Neural progenitor cell (in vitro differentiated cells): ENCODE measurements at regions not wholly inside any gene's neighbourhood (a gene's known extent, or its start where the extent isn't known, plus 50 kb on each side); places are given as distances from the start of the nearest gene placed in this dataset.

Experiments
- EZH2 ChIP-seq: fragments of 200-600 bp; sonication (generic); IDR thresholded peaks from 2 replicates; pipeline ENCODE4 v1.6.1; 2017; ENCODE audit warnings: antibody characterized with exemption, mild to moderate bottlenecking, moderate library complexity
- EZH2phosphoT487 ChIP-seq: fragments of 200-600 bp; sonication (generic); IDR thresholded peaks from 2 replicates; pipeline ENCODE4 v1.6.1; 2017; ENCODE audit warnings: antibody characterized with exemption
- TF ChIP-seq, protein P1 (sequence below): fragments of 200-600 bp; sonication (generic); IDR thresholded peaks from 2 replicates; pipeline ENCODE4 v1.5.1; 2017; ENCODE audit warnings: antibody characterized with exemption, mild to moderate bottlenecking

DNA sequence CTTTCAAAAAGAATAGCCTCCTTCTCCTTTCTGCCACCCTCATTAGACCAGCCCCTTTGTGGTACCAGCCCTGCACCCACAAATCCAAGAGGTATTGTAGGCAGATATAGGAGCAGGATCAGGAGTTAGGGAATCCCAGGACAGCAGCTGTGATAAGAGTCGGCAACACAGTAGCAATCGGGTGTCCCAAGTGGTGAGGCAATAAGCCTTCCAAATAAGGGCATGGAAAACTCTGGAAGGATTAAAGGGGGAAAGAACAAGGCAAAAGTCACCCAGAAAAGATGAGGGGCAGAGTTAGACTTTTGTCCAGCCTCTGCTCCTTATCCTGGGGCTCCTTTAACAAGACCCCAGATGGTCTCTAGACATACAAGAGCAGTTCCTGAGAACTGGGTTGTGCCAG lies 204.2 kb downstream of the TBX5 start:
- TF ChIP-seq, protein P1, sequence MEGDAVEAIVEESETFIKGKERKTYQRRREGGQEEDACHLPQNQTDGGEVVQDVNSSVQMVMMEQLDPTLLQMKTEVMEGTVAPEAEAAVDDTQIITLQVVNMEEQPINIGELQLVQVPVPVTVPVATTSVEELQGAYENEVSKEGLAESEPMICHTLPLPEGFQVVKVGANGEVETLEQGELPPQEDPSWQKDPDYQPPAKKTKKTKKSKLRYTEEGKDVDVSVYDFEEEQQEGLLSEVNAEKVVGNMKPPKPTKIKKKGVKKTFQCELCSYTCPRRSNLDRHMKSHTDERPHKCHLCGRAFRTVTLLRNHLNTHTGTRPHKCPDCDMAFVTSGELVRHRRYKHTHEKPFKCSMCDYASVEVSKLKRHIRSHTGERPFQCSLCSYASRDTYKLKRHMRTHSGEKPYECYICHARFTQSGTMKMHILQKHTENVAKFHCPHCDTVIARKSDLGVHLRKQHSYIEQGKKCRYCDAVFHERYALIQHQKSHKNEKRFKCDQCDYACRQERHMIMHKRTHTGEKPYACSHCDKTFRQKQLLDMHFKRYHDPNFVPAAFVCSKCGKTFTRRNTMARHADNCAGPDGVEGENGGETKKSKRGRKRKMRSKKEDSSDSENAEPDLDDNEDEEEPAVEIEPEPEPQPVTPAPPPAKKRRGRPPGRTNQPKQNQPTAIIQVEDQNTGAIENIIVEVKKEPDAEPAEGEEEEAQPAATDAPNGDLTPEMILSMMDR: no peak
- TF ChIP-seq EZH2 (no peak), EZH2phosphoT487 (no peak)
